ENCODE measurements at regions not wholly inside any gene's neighbourhood (a gene's known extent, or its start where the extent isn't known, plus 50 kb on each side); places are given as distances from the start of the nearest gene placed in this dataset.

DNA sequence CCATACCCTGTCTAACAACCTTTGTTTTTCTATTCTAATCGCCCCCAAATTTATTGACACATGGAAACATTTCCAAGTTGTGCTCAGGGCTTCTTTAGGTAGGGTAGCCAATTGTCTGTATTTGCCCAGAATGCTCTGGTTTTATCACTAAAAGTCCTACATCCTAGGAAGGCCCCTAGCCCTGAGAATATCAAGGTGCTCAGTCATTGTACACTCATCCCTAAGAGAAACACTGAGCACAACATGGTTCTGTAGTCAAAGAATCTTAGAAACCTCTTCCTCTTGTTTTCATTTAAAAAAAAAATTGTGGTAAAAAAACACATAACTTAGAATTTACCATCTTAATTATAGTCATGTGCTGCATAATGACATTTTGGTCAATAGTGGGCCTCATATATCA is 69.0 kb upstream of the BASP1 start:
- Histone ChIP-seq H3K9me3 (no peaks in the 10 kb centered on the region), H3K79me2 (ENCODE audit: insufficient read depth) (no peaks in the 10 kb centered on the region), H3K36me3 (replicated peaks in 1 of 2; ENCODE audit: control insufficient read depth in 1 of 2, insufficient read depth in 2 of 2, low read length in 1 of 2) (no peaks in the 10 kb centered on the region), H2AFZ (ENCODE audit: low read depth) (no peak overlapping the region), H3K27ac (ENCODE audit: low read depth in 2 of 2, low read length in 1 of 2) (no peak overlapping the region), H3K4me3 (ENCODE audit: low read depth in 2 of 2, low read length in 1 of 2) (no peak overlapping the region), H3K9ac (no peak overlapping the region), H3K9me2 (no peaks in the 10 kb centered on the region), H3F3A (replicated peaks; ENCODE audit: insufficient read depth) (peaks cover 7% of the 10 kb centered on the region), H4K20me1 (ENCODE audit: insufficient read depth) (no peaks in the 10 kb centered on the region), H3K27me3 (ENCODE audit: insufficient read depth) (no peaks in the 10 kb centered on the region), H3K4me2 (no peak overlapping the region), H3K4me1 (ENCODE audit: control insufficient read depth in 1 of 2, insufficient read depth in 2 of 2, low read depth in 1 of 2, low read length in 1 of 2) (no peaks in the 10 kb centered on the region)
- CTCF ChIA-PET, result interaction anchor here (1.1 to 1.5 kb wide), 2 partner anchors 16 to 17 kb away, joined by 3 to 11 read pairs; no protein-coding TSS in a partner anchor
- no peak for DNase-seq
- TF ChIP-seq ELF1 (IDR thresholded peaks at IDR 0.05) (no peak), MEF2A (IDR thresholded peaks at IDR 0.05; ENCODE audit: borderline replicate concordance, low read depth) (no peak), POLR2AphosphoS5 (IDR thresholded peaks at IDR 0.05; ENCODE audit: low read depth, low read length) (no peak), TAF1 (IDR thresholded peaks at IDR 0.05; ENCODE audit: borderline replicate concordance, low read depth, low read length) (no peak), SIN3A (IDR thresholded peaks at IDR 0.05; ENCODE audit: borderline replicate concordance, low read depth, low read length) (no peak), EZH2phosphoT487 (IDR thresholded peaks at IDR 0.05; ENCODE audit: borderline replicate concordance, low read depth) (no peak), TEAD4 (IDR thresholded peaks at IDR 0.05; ENCODE audit: borderline replicate concordance, insufficient read depth) (no peak), RXRA (IDR thresholded peaks at IDR 0.05; ENCODE audit: borderline replicate concordance, low read depth) (no peak), FOXJ3 (CRISPR knock-in tag; IDR thresholded peaks at IDR 0.05) (no peak), YY1 (IDR thresholded peaks at IDR 0.05; ENCODE audit: low read depth) (no peak), EP300 (IDR thresholded peaks at IDR 0.05; ENCODE audit: borderline replicate concordance in 1 of 2, low read depth in 1 of 2, low read length in 1 of 2) (no peak), CHD2 (IDR thresholded peaks at IDR 0.05; ENCODE audit: low read length, partially characterized antibody) (no peak), TCF12 (IDR thresholded peaks at IDR 0.05) (no peak)
- TF ChIP-seq, protein P1, sequence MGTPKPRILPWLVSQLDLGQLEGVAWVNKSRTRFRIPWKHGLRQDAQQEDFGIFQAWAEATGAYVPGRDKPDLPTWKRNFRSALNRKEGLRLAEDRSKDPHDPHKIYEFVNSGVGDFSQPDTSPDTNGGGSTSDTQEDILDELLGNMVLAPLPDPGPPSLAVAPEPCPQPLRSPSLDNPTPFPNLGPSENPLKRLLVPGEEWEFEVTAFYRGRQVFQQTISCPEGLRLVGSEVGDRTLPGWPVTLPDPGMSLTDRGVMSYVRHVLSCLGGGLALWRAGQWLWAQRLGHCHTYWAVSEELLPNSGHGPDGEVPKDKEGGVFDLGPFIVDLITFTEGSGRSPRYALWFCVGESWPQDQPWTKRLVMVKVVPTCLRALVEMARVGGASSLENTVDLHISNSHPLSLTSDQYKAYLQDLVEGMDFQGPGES (IDR thresholded peaks at IDR 0.05; ENCODE audit: low read depth, low read length), result no peak
- TF ChIP-seq, protein P2, sequence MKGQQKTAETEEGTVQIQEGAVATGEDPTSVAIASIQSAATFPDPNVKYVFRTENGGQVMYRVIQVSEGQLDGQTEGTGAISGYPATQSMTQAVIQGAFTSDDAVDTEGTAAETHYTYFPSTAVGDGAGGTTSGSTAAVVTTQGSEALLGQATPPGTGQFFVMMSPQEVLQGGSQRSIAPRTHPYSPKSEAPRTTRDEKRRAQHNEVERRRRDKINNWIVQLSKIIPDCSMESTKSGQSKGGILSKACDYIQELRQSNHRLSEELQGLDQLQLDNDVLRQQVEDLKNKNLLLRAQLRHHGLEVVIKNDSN (IDR thresholded peaks at IDR 0.05; ENCODE audit: borderline replicate concordance, low read depth), result no peak
- TF ChIP-seq, protein P3, sequence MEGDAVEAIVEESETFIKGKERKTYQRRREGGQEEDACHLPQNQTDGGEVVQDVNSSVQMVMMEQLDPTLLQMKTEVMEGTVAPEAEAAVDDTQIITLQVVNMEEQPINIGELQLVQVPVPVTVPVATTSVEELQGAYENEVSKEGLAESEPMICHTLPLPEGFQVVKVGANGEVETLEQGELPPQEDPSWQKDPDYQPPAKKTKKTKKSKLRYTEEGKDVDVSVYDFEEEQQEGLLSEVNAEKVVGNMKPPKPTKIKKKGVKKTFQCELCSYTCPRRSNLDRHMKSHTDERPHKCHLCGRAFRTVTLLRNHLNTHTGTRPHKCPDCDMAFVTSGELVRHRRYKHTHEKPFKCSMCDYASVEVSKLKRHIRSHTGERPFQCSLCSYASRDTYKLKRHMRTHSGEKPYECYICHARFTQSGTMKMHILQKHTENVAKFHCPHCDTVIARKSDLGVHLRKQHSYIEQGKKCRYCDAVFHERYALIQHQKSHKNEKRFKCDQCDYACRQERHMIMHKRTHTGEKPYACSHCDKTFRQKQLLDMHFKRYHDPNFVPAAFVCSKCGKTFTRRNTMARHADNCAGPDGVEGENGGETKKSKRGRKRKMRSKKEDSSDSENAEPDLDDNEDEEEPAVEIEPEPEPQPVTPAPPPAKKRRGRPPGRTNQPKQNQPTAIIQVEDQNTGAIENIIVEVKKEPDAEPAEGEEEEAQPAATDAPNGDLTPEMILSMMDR (IDR thresholded peaks at IDR 0.05), result no peak
- 87% methylated on average over 1 of the region's 1 CpG for WGBS (ENCODE audit: low lambda C conversion rate)
- POLR2A ChIA-PET, result no interaction called here

Data from SK-N-SH (cell line).